ENCODE measurements at regions not wholly inside any gene's neighbourhood (a gene's known extent, or its start where the extent isn't known, plus 50 kb on each side); places are given as distances from the start of the nearest gene placed in this dataset.
"Not testable (repeated sequence)": the region's sequence is repeated elsewhere in the genome, so short reads cannot be mapped to it uniquely, and the experiment has no call there.

DNA sequence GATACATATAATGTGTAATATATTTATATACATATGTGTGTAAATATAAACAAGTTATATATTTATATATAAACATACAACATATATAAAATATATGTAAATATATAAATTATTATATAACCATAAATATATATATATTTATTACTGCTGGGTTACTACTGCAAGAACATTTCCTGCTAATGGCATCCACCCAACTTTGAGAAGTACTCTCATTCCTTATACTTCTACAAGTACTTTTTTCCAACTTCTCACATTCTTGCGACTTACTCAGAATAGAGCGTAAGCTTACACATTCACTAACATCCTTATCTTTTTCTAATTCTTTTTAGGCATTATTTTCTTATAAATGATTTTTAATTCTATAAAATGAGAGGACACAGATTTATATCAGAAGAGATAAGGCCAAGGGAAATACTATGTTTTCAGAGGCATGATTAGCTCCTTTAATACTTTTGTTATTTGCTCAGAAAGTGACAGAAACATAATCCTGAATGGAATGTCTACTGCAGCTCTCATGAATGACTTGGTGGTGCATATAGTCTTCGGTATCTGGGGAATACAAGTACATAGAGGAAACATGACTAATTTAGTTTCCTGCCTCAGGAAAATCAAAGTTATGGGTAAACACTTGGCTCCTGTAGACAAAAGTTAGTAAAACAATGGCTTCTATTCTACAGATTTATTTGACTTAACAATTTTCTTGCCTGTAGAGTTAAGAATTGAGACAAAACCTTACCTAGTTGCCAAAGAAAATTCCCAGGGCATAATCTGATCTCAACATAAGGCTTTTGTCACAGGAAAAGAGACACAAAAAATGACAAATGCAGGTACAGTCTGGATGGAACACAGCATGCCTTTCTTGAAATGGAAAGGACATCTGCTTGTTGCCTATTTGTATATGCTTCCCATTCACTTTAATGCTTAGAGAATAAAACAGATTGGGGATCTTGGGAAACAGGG is 453.9 kb downstream of the SQOR start:
- no peak for DNase-seq (ENCODE audit: low read depth in 4 of 4, low spot score in 1 of 4)

DNA sequence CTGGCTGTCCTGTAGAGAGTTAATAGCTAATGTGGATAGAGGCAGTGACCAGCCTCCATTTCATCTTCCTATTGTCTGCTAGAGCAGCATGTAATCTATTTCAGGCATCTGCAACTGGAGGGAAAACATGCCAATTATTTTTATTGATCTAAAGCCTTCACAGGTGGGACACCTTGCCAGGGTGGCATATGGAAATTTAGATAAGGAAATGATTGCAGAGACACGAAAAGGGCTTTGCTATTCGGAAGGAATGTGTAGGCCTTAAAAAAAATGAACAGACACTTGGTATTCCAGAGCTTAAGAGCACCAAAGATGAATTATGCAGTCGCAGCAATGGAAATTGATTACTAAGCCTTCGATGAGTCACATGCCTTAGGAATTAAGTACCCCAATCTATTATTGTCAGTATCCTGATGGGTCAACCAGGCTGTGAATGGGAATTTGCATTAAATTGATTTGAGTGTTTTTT is 454.7 kb downstream of the SQOR start:
- DNase-seq (ENCODE audit: low read depth in 4 of 4, low spot score in 1 of 4), result no peak

GRCh38 chr15:46091860-46092450 is 457.1 kb downstream of the SQOR start:
- DNase-seq (ENCODE audit: low read depth in 4 of 4, low spot score in 1 of 4), result no peak

DNA sequence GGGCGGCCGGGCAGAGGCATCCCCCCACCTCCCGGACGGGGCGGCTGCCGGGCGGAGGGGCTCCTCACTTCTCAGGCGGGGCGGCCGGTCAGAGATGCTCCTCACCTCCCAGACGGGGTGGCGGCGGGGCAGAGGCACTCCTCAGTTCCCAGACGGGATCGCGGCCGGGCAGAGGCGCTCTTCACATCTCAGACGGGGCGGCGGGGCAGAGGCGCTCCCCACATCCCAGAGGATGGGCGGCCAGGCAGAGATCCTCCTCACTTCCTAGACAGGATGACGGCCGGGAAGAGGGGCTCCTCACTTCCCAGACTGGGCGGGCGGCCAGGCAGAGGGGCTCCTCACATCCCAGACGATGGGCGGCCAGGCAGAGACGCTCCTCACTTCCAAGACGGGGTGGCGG is 463.2 kb downstream of the SQOR start:
- not testable (repeated sequence) for DNase-seq (ENCODE audit: low read depth in 4 of 4, low spot score in 1 of 4)

- DNase-seq (ENCODE audit: low read depth in 4 of 4, low spot score in 1 of 4), result no peak
Measured at GRCh38 chr15:46110755-46111154, 475.9 kb downstream of the SQOR start.

- DNase-seq (ENCODE audit: low read depth in 4 of 4, low spot score in 1 of 4), result no peak
Measured at GRCh38 chr15:46111730-46112129, 476.9 kb downstream of the SQOR start.

GRCh38 chr15:46117071-46117470 is 482.2 kb downstream of the SQOR start:
- DNase-seq (ENCODE audit: low read depth in 4 of 4, low spot score in 1 of 4), result no peak

GRCh38 chr15:46120713-46121112 is 485.9 kb downstream of the SQOR start:
- no peak for DNase-seq (ENCODE audit: low read depth in 4 of 4, low spot score in 1 of 4)

- no peak for DNase-seq (ENCODE audit: low read depth in 4 of 4, low spot score in 1 of 4)
Measured at GRCh38 chr15:46121441-46121840, 486.6 kb downstream of the SQOR start.

- DNase-seq (ENCODE audit: low read depth in 4 of 4, low spot score in 1 of 4), result no peak
Measured at GRCh38 chr15:46126581-46126980, 491.8 kb downstream of the SQOR start.

DNA sequence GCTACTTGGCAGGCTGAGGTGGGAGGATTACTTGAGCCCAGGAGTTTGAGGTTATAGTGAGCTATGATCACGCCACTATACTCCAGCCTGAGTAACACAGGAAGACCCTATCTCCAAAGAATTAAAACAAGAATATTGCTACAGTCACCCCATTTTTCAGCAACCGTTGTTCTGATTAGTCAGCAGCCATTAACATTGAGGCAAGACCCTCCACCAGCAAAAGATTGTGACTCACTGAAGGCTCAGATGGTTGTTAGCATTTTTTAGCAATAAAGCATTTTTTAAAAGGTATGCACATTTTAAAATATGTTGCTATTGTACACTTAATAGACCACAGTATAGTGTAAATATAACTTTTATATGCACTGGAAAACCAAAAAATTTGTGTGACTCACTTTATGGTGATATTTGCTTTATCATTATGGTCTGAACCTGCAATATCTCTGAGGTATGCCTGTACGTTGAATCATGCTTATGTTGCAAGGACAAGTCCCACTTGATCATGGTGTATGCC is 492.6 kb downstream of the SQOR start:
- no peak for DNase-seq (ENCODE audit: low read depth in 4 of 4, low spot score in 1 of 4)

DNA sequence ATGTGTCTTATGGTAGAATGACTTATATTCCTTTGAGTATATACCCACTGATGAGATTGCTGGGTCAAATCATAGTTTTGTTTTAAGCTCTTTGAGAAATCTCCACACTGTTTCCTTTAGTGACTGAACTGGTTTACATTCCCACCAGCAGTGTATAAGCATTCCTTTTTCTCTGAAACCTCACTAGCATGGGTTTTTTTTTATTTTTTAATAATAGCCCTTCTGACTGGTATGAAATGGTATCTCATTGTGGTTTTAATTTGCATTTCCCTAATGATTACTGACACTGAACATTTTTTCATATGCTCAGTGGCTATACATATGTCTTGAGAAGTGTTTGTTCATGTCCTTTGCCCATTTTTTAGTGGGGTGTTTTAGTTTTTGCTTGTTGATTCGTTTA is 494.3 kb downstream of the SQOR start:
- DNase-seq (ENCODE audit: low read depth in 4 of 4, low spot score in 1 of 4), result no peak

- DNase-seq (ENCODE audit: low read depth in 4 of 4, low spot score in 1 of 4), result no peak
Measured at GRCh38 chr15:46131876-46132275, 497.0 kb downstream of the SQOR start.

- no peak for DNase-seq (ENCODE audit: low read depth in 4 of 4, low spot score in 1 of 4)
Measured at GRCh38 chr15:46137443-46137842, 502.6 kb downstream of the SQOR start.

- no peak for DNase-seq (ENCODE audit: low read depth in 4 of 4, low spot score in 1 of 4)
Measured at GRCh38 chr15:46146002-46146401, 511.2 kb downstream of the SQOR start.

DNA sequence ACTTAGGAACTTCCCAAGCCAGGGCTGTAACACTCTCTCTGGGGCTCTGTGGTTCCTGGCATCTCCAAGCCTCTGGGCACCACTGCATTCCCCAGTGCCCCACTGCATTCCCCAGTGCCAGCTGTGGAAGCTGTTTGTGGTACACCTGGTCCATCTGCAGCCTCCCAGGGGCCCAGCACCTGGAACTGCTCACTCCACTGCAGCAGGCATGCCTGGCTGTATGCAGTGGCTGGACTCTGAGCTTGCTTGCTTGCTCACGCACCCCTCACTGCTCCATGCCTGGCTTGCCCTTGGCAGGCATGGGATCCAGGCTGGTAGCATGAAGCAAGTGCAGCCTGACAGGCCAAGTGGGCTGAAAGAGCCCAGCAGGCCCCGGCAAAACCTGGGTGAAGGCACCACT is 512.1 kb downstream of the SQOR start:
- DNase-seq (ENCODE audit: low read depth in 4 of 4, low spot score in 1 of 4), result no peak

GRCh38 chr15:46151786-46152185 is 517.0 kb downstream of the SQOR start:
- no peak for DNase-seq (ENCODE audit: low read depth in 4 of 4, low spot score in 1 of 4)

DNA sequence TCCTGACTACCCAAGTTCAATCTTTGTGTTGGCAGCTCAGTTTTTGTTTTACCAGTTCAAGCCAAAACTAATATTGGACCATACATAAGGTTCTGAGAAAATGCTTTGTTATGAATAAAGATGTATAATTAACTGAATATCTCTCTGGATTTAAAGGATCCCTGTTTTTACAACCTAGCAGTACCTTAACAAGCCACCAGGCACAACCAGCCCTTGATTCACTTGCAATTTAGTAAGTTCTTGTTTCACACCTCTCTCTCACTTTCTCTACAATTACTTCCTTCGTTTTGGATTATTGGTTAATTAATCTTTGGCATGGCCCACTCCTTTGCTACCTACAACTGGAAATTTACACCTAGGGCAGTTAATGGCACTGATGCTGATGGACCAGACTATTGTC is 531.9 kb downstream of the SQOR start:
- DNase-seq (ENCODE audit: low read depth in 4 of 4, low spot score in 1 of 4), result no peak

DNA sequence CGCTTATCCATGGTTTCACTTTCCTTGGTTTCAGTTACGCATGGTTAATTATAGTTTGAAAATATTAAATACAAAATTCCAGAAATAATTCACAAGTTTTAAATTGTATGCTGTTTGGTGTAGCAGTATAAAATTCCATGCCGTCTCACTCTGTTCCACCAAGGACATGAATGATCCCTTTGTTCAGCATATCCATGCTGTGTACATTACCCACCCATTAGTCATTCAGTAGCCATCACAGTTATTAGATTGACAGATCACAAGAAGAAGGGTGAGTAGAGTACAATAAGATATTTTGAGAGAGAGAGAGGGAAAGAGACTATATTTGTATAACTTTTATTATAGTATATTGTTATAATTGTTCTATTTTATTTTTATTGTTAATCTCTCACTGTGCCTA is 535.5 kb downstream of the SQOR start:
- no peak for DNase-seq (ENCODE audit: low read depth in 4 of 4, low spot score in 1 of 4)

DNA sequence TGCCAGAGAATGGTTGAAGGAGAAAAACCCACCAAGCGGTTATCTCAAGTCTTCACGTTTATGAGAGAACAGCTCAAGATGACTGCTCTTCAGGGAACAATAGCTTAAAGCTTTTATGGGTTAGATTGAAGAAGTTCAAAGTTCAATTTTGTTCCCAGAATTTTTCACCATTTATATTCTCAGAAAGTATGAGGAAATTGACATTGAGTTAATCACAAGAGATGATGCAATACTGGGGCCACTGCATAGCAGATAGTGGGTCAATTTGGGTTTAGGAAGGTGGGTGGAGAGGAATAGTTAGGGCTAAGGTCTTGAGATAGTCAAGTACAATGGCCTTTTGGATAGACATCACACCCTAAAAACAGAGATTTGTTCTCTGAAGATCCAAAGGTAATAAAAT is 539.3 kb downstream of the SQOR start:
- DNase-seq (ENCODE audit: low read depth in 4 of 4, low spot score in 1 of 4), result no peak

- no peak for DNase-seq (ENCODE audit: low read depth in 4 of 4, low spot score in 1 of 4)
Measured at GRCh38 chr15:46177219-46177618, 542.4 kb downstream of the SQOR start.

GRCh38 chr15:46178138-46178537 is 543.3 kb downstream of the SQOR start:
- DNase-seq (ENCODE audit: low read depth in 4 of 4, low spot score in 1 of 4), result no peak
